ENCODE measurements at regions not wholly inside any gene's neighbourhood (a gene's known extent, or its start where the extent isn't known, plus 50 kb on each side); places are given as distances from the start of the nearest gene placed in this dataset.

DNA sequence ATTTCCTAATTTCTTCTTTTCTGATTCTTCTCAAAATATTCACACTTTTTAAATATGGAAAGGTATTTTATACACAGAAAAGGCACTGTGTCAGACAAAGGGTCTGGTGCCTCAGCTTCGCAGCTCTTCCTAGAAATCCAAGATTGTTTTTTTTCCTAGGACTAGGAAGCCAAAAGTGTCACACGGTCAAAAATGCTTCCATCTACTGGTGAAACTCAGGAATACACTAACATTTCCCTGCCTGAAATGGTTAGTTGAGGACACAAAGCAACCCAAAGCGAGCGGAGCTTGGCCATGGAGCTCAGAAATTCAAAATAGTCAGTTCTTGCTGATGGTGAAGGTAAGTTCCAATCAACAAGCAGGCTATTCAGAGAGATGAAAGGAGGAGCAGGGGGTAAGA lies 426.5 kb upstream of the RASGRP1 start:
- Histone ChIP-seq H2BK12ac (ENCODE audit: low read length) (no peak overlapping the region), H3K9me3 (replicated peaks in 1 of 2; ENCODE audit: control insufficient read depth in 2 of 2, insufficient read depth in 1 of 2, low read depth in 1 of 2, low read length in 2 of 2) (no peaks in the 10 kb centered on the region), H3K4me1 (ENCODE audit: control insufficient read depth in 2 of 2, insufficient read depth in 1 of 2, low read depth in 1 of 2, low read length in 2 of 2) (peaks cover 0 to 4% of the 10 kb centered on the region in 2 donors), H3K4me2 (ENCODE audit: insufficient read depth, low read length, poor library complexity, severe bottlenecking) (no peak overlapping the region), H3K18ac (ENCODE audit: low read length) (no peak overlapping the region), H3K79me1 (ENCODE audit: low read depth, low read length) (no peaks in the 10 kb centered on the region), H3K27ac (replicated peaks; ENCODE audit: low read length) (no peak overlapping the region), H3K4ac (ENCODE audit: low read length) (no peak overlapping the region), H2AK5ac (ENCODE audit: low read depth, low read length) (no peak overlapping the region), H3K27me3 (ENCODE audit: control insufficient read depth in 3 of 3, insufficient read depth in 3 of 3, low read depth in 1 of 3, low read length in 3 of 3) (no peaks in the 10 kb centered on the region), H3K23ac (ENCODE audit: low read depth, low read length, poor library complexity) (no peak overlapping the region), H2BK5ac (ENCODE audit: low read length) (no peak overlapping the region), H4K8ac (ENCODE audit: low read depth, low read length) (no peak overlapping the region), H3K4me3 (ENCODE audit: low read length in 2 of 2) (no peak overlapping the region), H2BK15ac (ENCODE audit: low read length) (no peak overlapping the region), H3K36me3 (replicated peaks in 1 of 2; ENCODE audit: control insufficient read depth in 2 of 2, insufficient read depth in 2 of 2, low read length in 2 of 2) (no peaks in the 10 kb centered on the region), H2BK120ac (ENCODE audit: low read depth, low read length) (no peak overlapping the region), H2AFZ (ENCODE audit: low read length) (no peak overlapping the region), H3K9ac (ENCODE audit: low read depth, low read length, poor library complexity) (no peak overlapping the region), H4K91ac (ENCODE audit: low read depth, low read length, poor library complexity) (no peak overlapping the region), H3K14ac (ENCODE audit: low read length) (no peak overlapping the region)
- no CpG with 5 or more reads among the region's 4 CpGs for WGBS, 2 donors (ENCODE audit: extremely low coverage in 2 of 2, insufficient read length in 2 of 2, insufficient replicate concordance in 1 of 2)
- peak; percentile 23 for DNase-seq (ENCODE audit: low spot score)

DNA sequence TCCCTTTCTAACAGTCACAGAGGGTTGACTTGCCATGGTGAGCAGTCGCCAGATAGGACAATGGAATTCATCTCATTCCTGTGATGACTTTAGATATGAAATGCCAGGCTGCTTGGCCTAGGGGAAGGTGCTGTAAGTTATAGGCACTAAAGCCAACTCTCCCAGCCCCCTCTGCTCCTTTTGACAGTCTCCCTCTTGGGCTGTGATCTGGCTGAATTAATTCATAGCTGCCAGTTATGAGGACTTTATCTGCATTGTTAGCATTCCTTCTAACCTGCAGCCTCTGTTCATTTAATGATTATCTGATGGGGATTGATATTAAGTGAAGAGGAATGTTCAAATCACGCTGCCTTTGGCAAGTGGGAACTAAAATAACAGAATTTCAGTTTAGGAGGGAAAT lies 427.1 kb upstream of the RASGRP1 start:
- Histone ChIP-seq H3K4me3 (ENCODE audit: low read length in 2 of 2) (no peak overlapping the region), H2BK120ac (ENCODE audit: low read depth, low read length) (no peak overlapping the region), H3K9ac (ENCODE audit: low read depth, low read length, poor library complexity) (no peak overlapping the region), H3K18ac (ENCODE audit: low read length) (no peak overlapping the region), H3K36me3 (replicated peaks in 1 of 2; ENCODE audit: control insufficient read depth in 2 of 2, insufficient read depth in 2 of 2, low read length in 2 of 2) (no peaks in the 10 kb centered on the region), H3K27ac (replicated peaks; ENCODE audit: low read length) (no peak overlapping the region), H3K4me2 (ENCODE audit: insufficient read depth, low read length, poor library complexity, severe bottlenecking) (no peak overlapping the region), H2BK15ac (ENCODE audit: low read length) (no peak overlapping the region), H3K4ac (ENCODE audit: low read length) (no peak overlapping the region), H3K9me3 (replicated peaks in 1 of 2; ENCODE audit: control insufficient read depth in 2 of 2, insufficient read depth in 1 of 2, low read depth in 1 of 2, low read length in 2 of 2) (no peaks in the 10 kb centered on the region), H2AK5ac (ENCODE audit: low read depth, low read length) (no peak overlapping the region), H3K27me3 (ENCODE audit: control insufficient read depth in 3 of 3, insufficient read depth in 3 of 3, low read depth in 1 of 3, low read length in 3 of 3) (no peaks in the 10 kb centered on the region), H4K91ac (ENCODE audit: low read depth, low read length, poor library complexity) (no peak overlapping the region), H2AFZ (ENCODE audit: low read length) (no peak overlapping the region), H3K14ac (ENCODE audit: low read length) (no peak overlapping the region), H3K23ac (ENCODE audit: low read depth, low read length, poor library complexity) (no peak overlapping the region), H4K8ac (ENCODE audit: low read depth, low read length) (no peak overlapping the region), H3K79me1 (ENCODE audit: low read depth, low read length) (no peaks in the 10 kb centered on the region), H2BK12ac (ENCODE audit: low read length) (no peak overlapping the region), H2BK5ac (ENCODE audit: low read length) (no peak overlapping the region), H3K4me1 (ENCODE audit: control insufficient read depth in 2 of 2, insufficient read depth in 1 of 2, low read depth in 1 of 2, low read length in 2 of 2) (peaks cover 0 to 4% of the 10 kb centered on the region in 2 donors)
- WGBS, 2 donors (ENCODE audit: extremely low coverage in 2 of 2, insufficient read length in 2 of 2, insufficient replicate concordance in 1 of 2), result no CpG with 5 or more reads among the region's 2 CpGs
- no peak for DNase-seq (ENCODE audit: low spot score)

DNA sequence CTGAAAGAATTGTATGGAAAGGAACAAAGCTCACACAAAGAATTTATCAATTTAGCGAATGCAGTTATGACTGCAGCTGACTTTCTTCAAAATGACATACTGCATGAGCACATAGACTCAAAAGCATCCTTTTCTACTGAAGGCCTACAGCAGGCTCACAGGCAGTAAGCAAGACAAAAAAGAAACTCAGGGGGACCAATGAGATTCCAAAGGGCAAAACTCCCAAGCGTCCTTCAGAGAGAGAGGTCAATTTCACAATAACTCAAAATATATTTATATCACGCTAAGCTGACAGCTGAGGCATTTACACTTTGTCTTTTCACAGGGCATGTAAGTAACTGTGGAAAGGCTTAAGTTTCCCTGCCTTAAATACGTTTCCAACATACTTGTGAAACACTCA lies 427.9 kb upstream of the RASGRP1 start:
- H3K4me1 ChIP-seq (ENCODE audit: control insufficient read depth in 2 of 2, insufficient read depth in 1 of 2, low read depth in 1 of 2, low read length in 2 of 2), result peaks cover 0 to 4% of the 10 kb centered on the region in 2 donors
- H2BK15ac ChIP-seq (ENCODE audit: low read length), result no peak overlapping the region
- no peak overlapping the region for H3K4me2 ChIP-seq (ENCODE audit: insufficient read depth, low read length, poor library complexity, severe bottlenecking)
- DNase-seq (ENCODE audit: low spot score), result no peak
- H3K14ac ChIP-seq (ENCODE audit: low read length), result no peak overlapping the region
- no peaks in the 10 kb centered on the region for H3K79me1 ChIP-seq (ENCODE audit: low read depth, low read length)
- no peak overlapping the region for H4K91ac ChIP-seq (ENCODE audit: low read depth, low read length, poor library complexity)
- no peaks in the 10 kb centered on the region for H3K9me3 ChIP-seq (replicated peaks in 1 of 2; ENCODE audit: control insufficient read depth in 2 of 2, insufficient read depth in 1 of 2, low read depth in 1 of 2, low read length in 2 of 2)
- no peak overlapping the region for H2BK120ac ChIP-seq (ENCODE audit: low read depth, low read length)
- no peak overlapping the region for H2AFZ ChIP-seq (ENCODE audit: low read length)
- H3K18ac ChIP-seq (ENCODE audit: low read length), result no peak overlapping the region
- no peak overlapping the region for H2BK12ac ChIP-seq (ENCODE audit: low read length)
- H3K23ac ChIP-seq (ENCODE audit: low read depth, low read length, poor library complexity), result no peak overlapping the region
- no peak overlapping the region for H3K27ac ChIP-seq (replicated peaks; ENCODE audit: low read length)
- WGBS, 2 donors (ENCODE audit: extremely low coverage in 2 of 2, insufficient read length in 2 of 2, insufficient replicate concordance in 1 of 2), result no CpG with 5 or more reads among the region's 4 CpGs
- H3K27me3 ChIP-seq (ENCODE audit: control insufficient read depth in 3 of 3, insufficient read depth in 3 of 3, low read depth in 1 of 3, low read length in 3 of 3), result no peaks in the 10 kb centered on the region
- H2BK5ac ChIP-seq (ENCODE audit: low read length), result no peak overlapping the region
- no peak overlapping the region for H2AK5ac ChIP-seq (ENCODE audit: low read depth, low read length)
- no peak overlapping the region for H3K4ac ChIP-seq (ENCODE audit: low read length)
- H3K9ac ChIP-seq (ENCODE audit: low read depth, low read length, poor library complexity), result no peak overlapping the region
- H3K4me3 ChIP-seq (ENCODE audit: low read length in 2 of 2), result no peak overlapping the region
- no peaks in the 10 kb centered on the region for H3K36me3 ChIP-seq (replicated peaks in 1 of 2; ENCODE audit: control insufficient read depth in 2 of 2, insufficient read depth in 2 of 2, low read length in 2 of 2)
- H4K8ac ChIP-seq (ENCODE audit: low read depth, low read length), result no peak overlapping the region

DNA sequence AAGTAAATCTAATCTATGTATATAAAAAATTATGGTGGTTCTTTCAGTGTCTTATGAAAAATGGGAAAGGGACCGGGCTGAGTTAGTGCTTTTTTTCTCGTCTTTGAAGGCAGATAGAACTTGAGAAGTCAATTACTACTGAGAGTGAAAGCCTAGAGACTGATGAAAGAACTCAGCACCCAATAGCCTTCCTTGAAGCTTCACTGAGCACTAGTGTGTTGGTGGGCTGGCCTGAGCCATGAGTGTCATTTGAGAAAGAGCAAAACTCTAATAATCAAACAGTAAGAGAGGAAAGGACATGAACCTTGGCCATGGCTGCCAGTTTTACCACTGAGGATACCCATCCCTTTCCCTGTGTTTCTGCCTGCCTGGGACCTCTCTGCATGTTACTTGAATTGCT lies 428.3 kb upstream of the RASGRP1 start:
- Histone ChIP-seq H4K91ac (ENCODE audit: low read depth, low read length, poor library complexity) (no peak overlapping the region), H2BK120ac (ENCODE audit: low read depth, low read length) (no peak overlapping the region), H3K9me3 (replicated peaks in 1 of 2; ENCODE audit: control insufficient read depth in 2 of 2, insufficient read depth in 1 of 2, low read depth in 1 of 2, low read length in 2 of 2) (no peaks in the 10 kb centered on the region), H3K4me1 (ENCODE audit: control insufficient read depth in 2 of 2, insufficient read depth in 1 of 2, low read depth in 1 of 2, low read length in 2 of 2) (peaks cover 0 to 4% of the 10 kb centered on the region in 2 donors), H4K8ac (ENCODE audit: low read depth, low read length) (no peak overlapping the region), H2BK15ac (ENCODE audit: low read length) (no peak overlapping the region), H3K4me2 (ENCODE audit: insufficient read depth, low read length, poor library complexity, severe bottlenecking) (no peak overlapping the region), H3K9ac (ENCODE audit: low read depth, low read length, poor library complexity) (no peak overlapping the region), H2AFZ (ENCODE audit: low read length) (no peak overlapping the region), H3K4ac (ENCODE audit: low read length) (no peak overlapping the region), H3K79me1 (ENCODE audit: low read depth, low read length) (no peaks in the 10 kb centered on the region), H3K27ac (replicated peaks; ENCODE audit: low read length) (no peak overlapping the region), H3K36me3 (replicated peaks in 1 of 2; ENCODE audit: control insufficient read depth in 2 of 2, insufficient read depth in 2 of 2, low read length in 2 of 2) (no peaks in the 10 kb centered on the region), H3K4me3 (ENCODE audit: low read length in 2 of 2) (no peak overlapping the region), H2AK5ac (ENCODE audit: low read depth, low read length) (no peak overlapping the region), H3K18ac (ENCODE audit: low read length) (no peak overlapping the region), H2BK5ac (ENCODE audit: low read length) (no peak overlapping the region), H3K23ac (ENCODE audit: low read depth, low read length, poor library complexity) (no peak overlapping the region), H3K27me3 (ENCODE audit: control insufficient read depth in 3 of 3, insufficient read depth in 3 of 3, low read depth in 1 of 3, low read length in 3 of 3) (no peaks in the 10 kb centered on the region), H2BK12ac (ENCODE audit: low read length) (no peak overlapping the region), H3K14ac (ENCODE audit: low read length) (no peak overlapping the region)
- DNase-seq (ENCODE audit: low spot score), result no peak
- no CpG with 5 or more reads among the region's 2 CpGs for WGBS, 2 donors (ENCODE audit: extremely low coverage in 2 of 2, insufficient read length in 2 of 2, insufficient replicate concordance in 1 of 2)

All from neuronal stem cell (in vitro differentiated cells).